Mesendoderm (in vitro differentiated cells): ENCODE measurements at regions not wholly inside any gene's neighbourhood (a gene's known extent, or its start where the extent isn't known, plus 50 kb on each side); places are given as distances from the start of the nearest gene placed in this dataset.
"Not testable (repeated sequence)": the region's sequence is repeated elsewhere in the genome, so short reads cannot be mapped to it uniquely, and the experiment has no call there.

ENCODE experiments used
- DNase-seq: peaks from one replicate; pipeline ENCODE4 v3.0.0; 2013
- H2AK5ac ChIP-seq: 2 replicates; pipeline ENCODE4 v1.6.1; 2013; ENCODE audit warnings: low read length, inconsistent platforms
- H2BK120ac ChIP-seq: 2 replicates; pipeline ENCODE4 v1.6.1; 2013; ENCODE audit warnings: low read depth, mild to moderate bottlenecking, low read length, moderate library complexity, mixed read lengths
- H2BK15ac ChIP-seq: replicated peaks from 2 replicates; pipeline ENCODE4 v1.6.1; 2013; ENCODE audit warnings: low read depth, mild to moderate bottlenecking, moderate library complexity
- H2BK5ac ChIP-seq: 2 replicates; pipeline ENCODE4 v1.6.1; 2013; ENCODE audit warnings: low read length, inconsistent platforms
- H3K18ac ChIP-seq: 2 replicates; pipeline ENCODE4 v1.6.1; 2013; ENCODE audit warnings: mild to moderate bottlenecking, low read length, mixed read lengths
- H3K23ac ChIP-seq: one replicate; pipeline ENCODE4 v1.6.1; 2013; ENCODE audit warnings: low read length
- H3K27ac ChIP-seq: 2 replicates; pipeline ENCODE4 v1.5.1; 2013; ENCODE audit warnings: low read depth, mild to moderate bottlenecking, inconsistent platforms, low read length, moderate library complexity
- H3K27me3 ChIP-seq: 2 replicates; pipeline ENCODE4 v1.6.1; 2013; ENCODE audit warnings: low read length, control low read depth, mild to moderate bottlenecking, inconsistent platforms; ENCODE audit not compliant: insufficient read depth, poor library complexity
- H3K36me3 ChIP-seq: 2 replicates; pipeline ENCODE4 v1.6.1; 2013; ENCODE audit warnings: low read length, inconsistent platforms; ENCODE audit not compliant: control insufficient read depth, insufficient read depth
- H3K4ac ChIP-seq: one replicate; pipeline ENCODE4 v1.6.1; 2013; ENCODE audit warnings: low read depth, mild to moderate bottlenecking, low read length, moderate library complexity
- H3K4me1 ChIP-seq: 2 replicates; pipeline ENCODE4 v1.6.1; 2013; ENCODE audit warnings: low read depth, low read length, inconsistent platforms; ENCODE audit not compliant: control insufficient read depth
- H3K4me2 ChIP-seq: 2 replicates; pipeline ENCODE4 v1.6.1; 2013; ENCODE audit warnings: low read length
- H3K4me3 ChIP-seq: 2 replicates; pipeline ENCODE4 v1.5.1; 2013; ENCODE audit warnings: mild to moderate bottlenecking, low read length
- H3K56ac ChIP-seq: one replicate; pipeline ENCODE4 v1.6.1; 2013; ENCODE audit warnings: low read length
- H3K79me1 ChIP-seq: 2 replicates; pipeline ENCODE4 v1.6.1; 2013; ENCODE audit warnings: low read length, inconsistent platforms
- H3K79me2 ChIP-seq: 2 replicates; pipeline ENCODE4 v1.6.1; 2013; ENCODE audit warnings: mild to moderate bottlenecking, low read length; ENCODE audit not compliant: control insufficient read depth, insufficient read depth
- H3K9ac ChIP-seq: 2 replicates; pipeline ENCODE4 v1.6.1; 2013; ENCODE audit warnings: low read length, inconsistent platforms
- H4K5ac ChIP-seq: one replicate; pipeline ENCODE4 v1.6.1; 2013; ENCODE audit warnings: low read length
- H4K8ac ChIP-seq: one replicate; pipeline ENCODE4 v1.6.1; 2013; ENCODE audit warnings: low read depth, mild to moderate bottlenecking, control low read depth, low read length, moderate library complexity
- WGBS: extraction: QIAGEN DNeasy Blood & Tissue Kit; methylation state at CpG from one replicate; pipeline ENCODE4 v1.1.7; 2013; ENCODE audit warnings: low lambda C conversion rate, missing lambda C conversion rate; ENCODE audit not compliant: insufficient coverage; ENCODE audit errors: extremely low coverage; 5-methylcytosine and 5-hydroxymethylcytosine counted together

DNA sequence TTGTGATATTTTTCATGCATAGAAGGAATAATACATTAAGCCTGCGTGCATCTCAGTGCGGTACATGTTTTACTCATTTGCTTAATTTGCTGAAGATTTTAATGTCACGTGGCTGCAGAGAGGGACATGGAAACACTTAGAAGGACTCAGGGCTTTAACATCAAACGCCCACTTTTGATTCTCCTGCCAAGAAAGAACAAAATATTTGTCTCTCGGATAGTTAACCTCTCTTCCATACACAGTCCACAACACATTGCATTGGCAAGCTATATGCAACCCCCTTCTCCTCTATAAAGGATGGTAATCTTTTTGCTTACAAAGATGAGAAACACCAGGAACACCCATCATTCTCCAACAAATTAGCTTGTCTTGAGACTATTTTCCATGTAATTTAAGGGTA, 148.0 kb upstream of the NRP1 start:
- no peaks in the 10 kb centered on the region for H3K27me3 ChIP-seq
- no peak overlapping the region for H3K4me3 ChIP-seq

DNA sequence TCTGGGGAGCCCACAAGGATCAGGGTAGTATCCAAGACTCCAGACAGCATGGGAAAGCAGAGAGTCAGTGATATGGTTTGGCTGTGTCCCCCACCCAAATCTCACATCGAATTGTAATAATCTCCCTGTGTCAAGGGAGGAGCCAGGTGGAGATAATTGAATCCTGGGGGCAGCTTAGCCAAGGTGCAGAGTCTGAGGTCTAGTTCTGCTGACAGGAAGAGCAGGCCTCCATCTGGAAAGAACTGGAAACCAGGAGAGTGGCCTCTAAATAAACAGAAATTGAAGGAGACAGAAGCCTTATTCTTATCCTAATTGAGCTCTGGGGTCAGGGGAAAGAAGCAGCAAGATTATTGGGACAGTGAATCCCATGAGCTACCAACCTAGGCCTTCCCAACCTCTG, 146.7 kb upstream of the NRP1 start:
- no peak overlapping the region for H2AK5ac ChIP-seq
- no peak overlapping the region for H2BK5ac ChIP-seq
- H3K4ac ChIP-seq: no peak overlapping the region
- no peak overlapping the region for H3K9ac ChIP-seq
- H3K56ac ChIP-seq: no peak overlapping the region
- H2BK15ac ChIP-seq: no peak overlapping the region
- no peaks in the 10 kb centered on the region for H3K36me3 ChIP-seq
- no peak overlapping the region for H3K23ac ChIP-seq
- H3K4me1 ChIP-seq: peaks cover 2% of the 10 kb centered on the region
- no peak overlapping the region for H4K8ac ChIP-seq
- no peaks in the 10 kb centered on the region for H3K79me2 ChIP-seq
- no peak overlapping the region for H3K18ac ChIP-seq
- DNase-seq: no peak
- H4K5ac ChIP-seq: no peak overlapping the region
- no peak overlapping the region for H2BK120ac ChIP-seq
- H3K4me2 ChIP-seq: no peak overlapping the region
- no peaks in the 10 kb centered on the region for H3K27me3 ChIP-seq
- no peak overlapping the region for H3K27ac ChIP-seq
- WGBS: no CpG with 5 or more reads among the region's 1 CpG
- no peak overlapping the region for H3K4me3 ChIP-seq
- no peaks in the 10 kb centered on the region for H3K79me1 ChIP-seq

More for the DNA sequence above, 148.0 kb upstream of the NRP1 start:
- no peaks in the 10 kb centered on the region for H3K79me1 ChIP-seq
- no peak overlapping the region for H3K56ac ChIP-seq
- WGBS: no CpG with 5 or more reads among the region's 5 CpGs
- no peak overlapping the region for H2BK5ac ChIP-seq
- H3K9ac ChIP-seq: no peak overlapping the region
- H3K4ac ChIP-seq: no peak overlapping the region
- no peak overlapping the region for H4K5ac ChIP-seq
- no peaks in the 10 kb centered on the region for H3K79me2 ChIP-seq
- no peak overlapping the region for H3K18ac ChIP-seq
- peaks cover 2% of the 10 kb centered on the region for H3K4me1 ChIP-seq
- H3K4me2 ChIP-seq: no peak overlapping the region
- no peak overlapping the region for H4K8ac ChIP-seq
- no peaks in the 10 kb centered on the region for H3K36me3 ChIP-seq
- no peak overlapping the region for H2AK5ac ChIP-seq
- DNase-seq: no peak
- no peak overlapping the region for H3K23ac ChIP-seq
- H3K27ac ChIP-seq: no peak overlapping the region
- no peak overlapping the region for H2BK120ac ChIP-seq
- no peak overlapping the region for H2BK15ac ChIP-seq

DNA sequence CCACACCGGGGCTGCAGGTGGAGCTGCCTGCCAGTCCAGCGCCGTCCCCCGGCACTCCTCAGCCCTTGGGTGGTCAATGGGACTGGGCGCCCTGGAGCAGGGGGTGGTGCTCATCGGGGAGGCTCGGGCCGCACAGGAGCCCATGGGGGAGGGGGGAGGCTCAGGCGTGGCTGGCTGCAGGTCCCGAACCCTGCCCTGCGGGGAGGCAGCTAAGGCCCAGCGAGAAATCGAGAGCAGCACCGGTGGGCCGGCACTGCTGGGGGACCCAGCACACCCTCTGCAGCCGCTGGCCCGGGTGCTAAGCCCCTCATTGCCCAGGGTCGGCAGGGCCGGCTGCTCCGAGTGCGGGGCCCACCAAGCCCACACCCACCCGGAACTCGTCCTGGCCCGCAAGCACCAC, 145.9 kb upstream of the NRP1 start:
- not testable (repeated sequence) for H3K4me2 ChIP-seq, H2BK15ac ChIP-seq

DNA sequence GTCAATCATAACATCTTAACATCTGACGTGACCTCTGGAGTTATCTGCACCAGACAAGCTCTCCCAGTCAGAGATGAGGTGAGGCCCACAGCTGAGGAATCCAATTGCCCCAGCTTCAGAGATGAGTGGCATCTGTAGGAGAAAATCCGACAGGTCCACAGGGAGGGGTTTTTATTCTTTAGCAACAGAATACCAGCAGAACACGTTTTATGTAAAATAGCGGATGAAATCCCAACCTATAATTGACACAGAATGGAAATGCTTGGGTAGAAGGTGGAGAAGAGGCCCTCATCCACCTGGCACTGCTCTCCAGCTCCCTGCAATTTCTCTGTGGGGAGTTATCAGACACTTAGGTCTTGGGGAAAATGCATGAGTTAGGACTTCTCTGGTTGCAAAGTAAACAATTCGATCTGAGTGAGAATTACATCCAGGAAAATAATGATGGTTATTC, 144.2 kb upstream of the NRP1 start:
- Histone ChIP-seq H3K4me3 (no peak overlapping the region), H3K27me3 (no peaks in the 10 kb centered on the region), H4K5ac (no peak overlapping the region), H2BK120ac (no peak overlapping the region), H3K56ac (no peak overlapping the region), H3K18ac (no peak overlapping the region), H3K4me1 (no peaks in the 10 kb centered on the region), H2BK15ac (no peak overlapping the region), H3K4ac (no peak overlapping the region), H3K23ac (no peak overlapping the region), H4K8ac (no peak overlapping the region), H3K27ac (no peak overlapping the region), H3K79me2 (no peaks in the 10 kb centered on the region), H2BK5ac (no peak overlapping the region), H3K79me1 (no peaks in the 10 kb centered on the region), H3K36me3 (no peaks in the 10 kb centered on the region), H3K9ac (no peak overlapping the region), H2AK5ac (no peak overlapping the region), H3K4me2 (no peak overlapping the region)
- no CpG with 5 or more reads among the region's 5 CpGs for WGBS
- DNase-seq: no peak

More for the DNA sequence above, 145.9 kb upstream of the NRP1 start:
- H3K18ac ChIP-seq, H2BK5ac ChIP-seq, H3K4me3 ChIP-seq, H3K27ac ChIP-seq, H2BK120ac ChIP-seq, H3K23ac ChIP-seq, H3K56ac ChIP-seq, DNase-seq, H3K79me1 ChIP-seq, H3K36me3 ChIP-seq, H3K79me2 ChIP-seq, H4K5ac ChIP-seq, H2AK5ac ChIP-seq, H4K8ac ChIP-seq, H3K27me3 ChIP-seq, H3K4me1 ChIP-seq, H3K9ac ChIP-seq, H3K4ac ChIP-seq: not testable (repeated sequence)
- no CpG with 5 or more reads among the region's 24 CpGs for WGBS

DNA sequence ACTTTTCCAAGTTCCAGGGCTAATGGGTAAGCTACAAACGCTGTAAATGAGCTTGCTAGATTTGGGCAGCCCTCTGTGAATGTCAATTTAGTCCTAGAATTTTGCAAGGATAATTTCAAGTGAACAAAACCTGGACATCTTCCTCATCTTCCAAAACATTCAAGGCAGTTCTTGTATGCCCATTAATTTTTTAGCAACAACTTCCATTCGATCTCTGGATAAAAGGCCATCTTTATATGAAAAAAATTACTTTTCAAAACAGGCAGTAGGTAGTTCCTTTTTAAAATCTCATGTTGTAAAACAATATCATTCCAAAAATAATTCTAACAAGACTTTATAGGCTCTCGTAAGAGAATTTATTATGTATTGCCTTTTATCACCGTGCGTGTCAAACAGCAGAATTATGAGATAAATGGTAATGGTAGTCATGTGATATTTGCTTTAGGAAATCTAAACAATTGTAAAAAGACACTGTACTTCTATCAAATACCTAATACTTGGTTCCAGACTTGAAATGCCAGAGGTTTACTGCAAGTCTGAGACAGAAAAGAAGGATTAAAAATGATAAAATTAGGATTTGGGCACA, 143.7 kb upstream of the NRP1 start:
- H3K4me2 ChIP-seq: no peak overlapping the region
- H2BK120ac ChIP-seq: no peak overlapping the region
- H3K79me1 ChIP-seq: no peaks in the 10 kb centered on the region
- WGBS: no CpG with 5 or more reads among the region's 5 CpGs
- no peak overlapping the region for H2BK5ac ChIP-seq
- no peak for DNase-seq
- no peak overlapping the region for H3K56ac ChIP-seq
- no peaks in the 10 kb centered on the region for H3K36me3 ChIP-seq
- H3K27ac ChIP-seq: no peak overlapping the region
- no peak overlapping the region for H4K8ac ChIP-seq
- no peak overlapping the region for H3K4me3 ChIP-seq
- H3K79me2 ChIP-seq: no peaks in the 10 kb centered on the region
- H3K27me3 ChIP-seq: no peaks in the 10 kb centered on the region
- no peak overlapping the region for H3K23ac ChIP-seq
- no peak overlapping the region for H4K5ac ChIP-seq
- no peak overlapping the region for H2AK5ac ChIP-seq
- H3K9ac ChIP-seq: no peak overlapping the region
- no peaks in the 10 kb centered on the region for H3K4me1 ChIP-seq
- H3K4ac ChIP-seq: no peak overlapping the region
- H2BK15ac ChIP-seq: no peak overlapping the region
- no peak overlapping the region for H3K18ac ChIP-seq
